ENCODE measurements at regions not wholly inside any gene's neighbourhood (a gene's known extent, or its start where the extent isn't known, plus 50 kb on each side); places are given as distances from the start of the nearest gene placed in this dataset.

GRCh38 chr12:94704452-94705306 lies 54.3 kb upstream of the TMCC3 start:
- no peaks in the 10 kb centered on the region for H3K36me3 Mint-ChIP-seq
- H2AFZ ChIP-seq (replicated peaks), result no peak overlapping the region
- H3K9me3 ChIP-seq (ENCODE audit: low read depth), result no peaks in the 10 kb centered on the region
- H3K4me3 ChIP-seq, result no peak overlapping the region
- H3K27me3 Mint-ChIP-seq (ENCODE audit: insufficient read depth, low read depth), result no peaks in the 10 kb centered on the region
- H3K4me1 Mint-ChIP-seq, result peaks cover 3% of the 10 kb centered on the region
- DNase-seq (ENCODE audit: low spot score), result no peak
- no peaks in the 10 kb centered on the region for H3K27me3 ChIP-seq
- H3K27ac ChIP-seq, result no peak overlapping the region
- H4K20me1 ChIP-seq (ENCODE audit: low read depth), result no peaks in the 10 kb centered on the region
- no peak overlapping the region for H3K4me3 Mint-ChIP-seq
- H3K79me2 ChIP-seq (ENCODE audit: low read depth), result no peaks in the 10 kb centered on the region
- H3K4me2 ChIP-seq, result no peak overlapping the region
- H3K9me3 Mint-ChIP-seq, result peaks cover 2% of the 10 kb centered on the region
- H3K9ac ChIP-seq, result no peak overlapping the region
- no peaks in the 10 kb centered on the region for H3K36me3 ChIP-seq
- no peaks in the 10 kb centered on the region for H3K4me1 ChIP-seq
- TF ChIP-seq CTCF (IDR thresholded peaks at IDR 0.05) (no peak), EZH2 (IDR thresholded peaks at IDR 0.05) (no peak)
- no peaks in the 10 kb centered on the region for H3F3A ChIP-seq (ENCODE audit: low read depth)
- H3K27ac Mint-ChIP-seq, result no peak overlapping the region

GRCh38 chr12:94702696-94703095 lies 52.3 kb upstream of the TMCC3 start:
- no peak overlapping the region for H3K9ac ChIP-seq
- H3K4me2 ChIP-seq, result no peak overlapping the region
- no peak for TF ChIP-seq EZH2 (IDR thresholded peaks at IDR 0.05)
- no peak for TF ChIP-seq CTCF (IDR thresholded peaks at IDR 0.05)
- TF ChIP-seq EZH2phosphoT487 (IDR thresholded peaks at IDR 0.05), result no peak
- no peaks in the 10 kb centered on the region for H3K79me2 ChIP-seq (ENCODE audit: low read depth)
- H3K36me3 ChIP-seq, result no peaks in the 10 kb centered on the region
- H2AFZ ChIP-seq (replicated peaks), result no peak overlapping the region
- no peak overlapping the region for H3K27ac ChIP-seq
- H3K27me3 Mint-ChIP-seq (ENCODE audit: insufficient read depth, low read depth), result no peaks in the 10 kb centered on the region
- no peaks in the 10 kb centered on the region for H3F3A ChIP-seq (ENCODE audit: low read depth)
- H3K27ac Mint-ChIP-seq, result no peak overlapping the region
- H3K4me3 Mint-ChIP-seq, result no peak overlapping the region
- DNase-seq (ENCODE audit: low spot score), result no peak
- no peak overlapping the region for H3K4me3 ChIP-seq
- no peaks in the 10 kb centered on the region for H3K27me3 ChIP-seq
- H4K20me1 ChIP-seq (ENCODE audit: low read depth), result no peaks in the 10 kb centered on the region
- H3K36me3 Mint-ChIP-seq, result no peaks in the 10 kb centered on the region
- H3K9me3 ChIP-seq (ENCODE audit: low read depth), result no peaks in the 10 kb centered on the region
- peaks cover 8% of the 10 kb centered on the region for H3K9me3 Mint-ChIP-seq
- H3K4me1 Mint-ChIP-seq, result peaks cover 3% of the 10 kb centered on the region
- H3K4me1 ChIP-seq, result no peaks in the 10 kb centered on the region

GRCh38 chr12:94701711-94702110 lies 51.4 kb upstream of the TMCC3 start:
- no peak for TF ChIP-seq EZH2phosphoT487 (IDR thresholded peaks at IDR 0.05)
- no peak for TF ChIP-seq CTCF (IDR thresholded peaks at IDR 0.05)
- TF ChIP-seq EZH2 (IDR thresholded peaks at IDR 0.05), result no peak
- Mint-ChIP-seq H3K9me3 (peaks cover 14% of the 10 kb centered on the region), H3K4me1 (peaks cover 3% of the 10 kb centered on the region), H3K27me3 (ENCODE audit: insufficient read depth, low read depth) (no peaks in the 10 kb centered on the region), H3K27ac (no peak overlapping the region), H3K4me3 (no peak overlapping the region), H3K36me3 (no peaks in the 10 kb centered on the region)
- Histone ChIP-seq H3K4me1 (no peaks in the 10 kb centered on the region), H3K9ac (no peak overlapping the region), H3K9me3 (ENCODE audit: low read depth) (no peaks in the 10 kb centered on the region), H3K4me2 (no peak overlapping the region), H3K4me3 (no peak overlapping the region), H3F3A (ENCODE audit: low read depth) (no peaks in the 10 kb centered on the region), H2AFZ (replicated peaks) (no peak overlapping the region), H3K27me3 (no peaks in the 10 kb centered on the region), H3K36me3 (no peaks in the 10 kb centered on the region), H3K27ac (no peak overlapping the region), H4K20me1 (ENCODE audit: low read depth) (no peaks in the 10 kb centered on the region), H3K79me2 (ENCODE audit: low read depth) (no peaks in the 10 kb centered on the region)
- no peak for DNase-seq (ENCODE audit: low spot score)
